Mesodermal cell (in vitro differentiated cells): ENCODE measurements at regions not wholly inside any gene's neighbourhood (a gene's known extent, or its start where the extent isn't known, plus 50 kb on each side); places are given as distances from the start of the nearest gene placed in this dataset.

Experiments used
- H3K27ac ChIP-seq: 2 replicates; pipeline ENCODE4 v1.7.0; 2013; ENCODE audit warnings: mild to moderate bottlenecking, low read depth, low read length, moderate library complexity; ENCODE audit not compliant: severe bottlenecking
- H3K36me3 ChIP-seq: 2 replicates; pipeline ENCODE4 v1.7.1; 2013; ENCODE audit warnings: mild to moderate bottlenecking, low read length, moderate library complexity; ENCODE audit not compliant: control insufficient read depth, insufficient read depth
- H3K4me1 ChIP-seq: one replicate; pipeline ENCODE4 v1.7.1; 2013; ENCODE audit warnings: mild to moderate bottlenecking, low read length; ENCODE audit not compliant: insufficient read depth, control insufficient read depth, poor library complexity, severe bottlenecking
- H3K4me3 ChIP-seq: 2 replicates; pipeline ENCODE4 v1.7.0; 2013; ENCODE audit warnings: low read length, control low read depth, mild to moderate bottlenecking; ENCODE audit not compliant: insufficient read depth, poor library complexity, severe bottlenecking; ENCODE audit errors: extremely low read depth
- H3K9me3 ChIP-seq: 2 replicates; pipeline ENCODE4 v1.7.1; 2013; ENCODE audit warnings: mild to moderate bottlenecking, low read length, moderate library complexity; ENCODE audit not compliant: control insufficient read depth
- WGBS, 2 experiments: methylation state at CpG; one replicate each; pipeline ENCODE4 v1.1.5; 2013; ENCODE audit warnings: missing lambda C conversion rate in 2 of 2; ENCODE audit not compliant: insufficient coverage in 2 of 2; 5-methylcytosine and 5-hydroxymethylcytosine counted together

GRCh38 chr10:57759777-57760176, 507.9 kb downstream of the IPMK start:
- no peaks in the 10 kb centered on the region for H3K9me3 ChIP-seq
- no peaks in the 10 kb centered on the region for H3K36me3 ChIP-seq
- H3K27ac ChIP-seq: no peak overlapping the region
- no peaks in the 10 kb centered on the region for H3K4me1 ChIP-seq
- H3K4me3 ChIP-seq: no peak overlapping the region
- WGBS, 2 experiments: 79 to 83% methylated on average over 5 of the region's 6 CpGs

GRCh38 chr10:57754803-57755202, 512.9 kb downstream of the IPMK start:
- H3K4me3 ChIP-seq: no peak overlapping the region
- WGBS, 2 experiments: 96 to 100% methylated on average over 3 of the region's 4 CpGs
- no peaks in the 10 kb centered on the region for H3K9me3 ChIP-seq
- H3K36me3 ChIP-seq: no peaks in the 10 kb centered on the region
- H3K4me1 ChIP-seq: no peaks in the 10 kb centered on the region
- H3K27ac ChIP-seq: no peak overlapping the region

- no CpG with 5 or more reads among the region's 1 CpG for WGBS, 2 experiments
- no peaks in the 10 kb centered on the region for H3K36me3 ChIP-seq
- no peaks in the 10 kb centered on the region for H3K4me1 ChIP-seq
- no peak overlapping the region for H3K4me3 ChIP-seq
- no peaks in the 10 kb centered on the region for H3K9me3 ChIP-seq
- no peak overlapping the region for H3K27ac ChIP-seq
Measured at GRCh38 chr10:57743711-57744110, 524.0 kb downstream of the IPMK start.

- Histone ChIP-seq H3K9me3 (no peaks in the 10 kb centered on the region), H3K4me3 (no peak overlapping the region), H3K36me3 (no peaks in the 10 kb centered on the region), H3K4me1 (no peaks in the 10 kb centered on the region), H3K27ac (no peak overlapping the region)
- 91% methylated on average over 1 of the region's 3 CpGs; no CpG with 5 or more reads in 1 of the 2 experiments for WGBS, 2 experiments
Measured at GRCh38 chr10:57741751-57742150, 525.9 kb downstream of the IPMK start.

GRCh38 chr10:57723305-57723704, 544.4 kb downstream of the IPMK start:
- Histone ChIP-seq H3K36me3 (no peaks in the 10 kb centered on the region), H3K4me3 (no peak overlapping the region), H3K27ac (no peak overlapping the region), H3K9me3 (no peaks in the 10 kb centered on the region), H3K4me1 (no peaks in the 10 kb centered on the region)
- WGBS, 2 experiments: no CpG with 5 or more reads among the region's 1 CpG

- H3K4me1 ChIP-seq: no peaks in the 10 kb centered on the region
- no CpG with 5 or more reads among the region's 2 CpGs for WGBS, 2 experiments
Measured at GRCh38 chr10:57716884-57717283, 550.8 kb downstream of the IPMK start.

GRCh38 chr10:57715233-57715632, 552.5 kb downstream of the IPMK start:
- H3K4me1 ChIP-seq: no peaks in the 10 kb centered on the region
- no peak overlapping the region for H3K4me3 ChIP-seq
- no peaks in the 10 kb centered on the region for H3K9me3 ChIP-seq
- no peak overlapping the region for H3K27ac ChIP-seq
- H3K36me3 ChIP-seq: no peaks in the 10 kb centered on the region
- WGBS, 2 experiments: 91% methylated on average over 1 of the region's 2 CpGs; no CpG with 5 or more reads in 1 of the 2 experiments

More at GRCh38 chr10:57716884-57717283, 550.8 kb downstream of the IPMK start:
- no peak overlapping the region for H3K27ac ChIP-seq
- H3K9me3 ChIP-seq: no peaks in the 10 kb centered on the region
- no peak overlapping the region for H3K4me3 ChIP-seq
- H3K36me3 ChIP-seq: no peaks in the 10 kb centered on the region

- Histone ChIP-seq H3K4me1 (peaks cover 4% of the 10 kb centered on the region), H3K4me3 (no peak overlapping the region), H3K9me3 (no peaks in the 10 kb centered on the region), H3K36me3 (no peaks in the 10 kb centered on the region), H3K27ac (no peak overlapping the region)
- WGBS, 2 experiments: 100% methylated on average over 1 of the region's 2 CpGs
Measured at GRCh38 chr10:57707300-57707658, 560.4 kb downstream of the IPMK start.

- no peak overlapping the region for H3K27ac ChIP-seq
- H3K36me3 ChIP-seq: no peaks in the 10 kb centered on the region
- H3K4me1 ChIP-seq: peaks cover 4% of the 10 kb centered on the region
- H3K4me3 ChIP-seq: no peak overlapping the region
- H3K9me3 ChIP-seq: no peaks in the 10 kb centered on the region
- 83% methylated on average over 1 of the region's 5 CpGs; no CpG with 5 or more reads in 1 of the 2 experiments for WGBS, 2 experiments
Measured at GRCh38 chr10:57706576-57707299, 561.0 kb downstream of the IPMK start.

- WGBS, 2 experiments: no CpG with 5 or more reads among the region's 1 CpG
- Histone ChIP-seq H3K36me3 (no peaks in the 10 kb centered on the region), H3K4me3 (no peak overlapping the region), H3K4me1 (peaks cover 4% of the 10 kb centered on the region), H3K9me3 (no peaks in the 10 kb centered on the region), H3K27ac (no peak overlapping the region)
Measured at GRCh38 chr10:57706016-57706415, 561.7 kb downstream of the IPMK start.

GRCh38 chr10:57699944-57700343, 567.8 kb downstream of the IPMK start:
- no peak overlapping the region for H3K27ac ChIP-seq
- peaks cover 15% of the 10 kb centered on the region for H3K4me1 ChIP-seq

More at GRCh38 chr10:57699944-57700343, 567.8 kb downstream of the IPMK start:
- no CpG with 5 or more reads among the region's 1 CpG for WGBS, 2 experiments
- H3K4me3 ChIP-seq: no peak overlapping the region
- no peaks in the 10 kb centered on the region for H3K36me3 ChIP-seq
- H3K9me3 ChIP-seq: no peaks in the 10 kb centered on the region
